ENCODE measurements at regions not wholly inside any gene's neighbourhood (a gene's known extent, or its start where the extent isn't known, plus 50 kb on each side); places are given as distances from the start of the nearest gene placed in this dataset.

DNA sequence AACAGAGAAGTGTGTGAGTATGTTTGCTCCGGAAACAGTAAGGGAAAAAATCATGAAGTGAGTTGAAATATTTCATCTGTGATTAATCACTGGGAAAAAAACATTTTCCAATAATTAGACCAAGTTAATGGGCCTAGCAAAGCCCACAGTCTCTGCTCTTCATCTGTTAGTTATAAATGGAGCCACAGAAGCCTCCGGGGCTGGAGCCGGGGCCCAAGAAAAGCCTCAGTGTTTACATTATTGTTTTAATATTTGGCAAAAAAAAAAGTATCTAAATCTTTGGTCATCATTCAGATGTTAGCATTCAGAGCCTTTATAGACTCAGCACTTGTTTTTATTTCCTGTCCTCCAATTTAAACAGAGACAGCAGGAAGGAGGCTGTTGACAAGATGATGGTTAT is 115.0 kb downstream of the UBE2U start:
- 100% methylated on average over 3 of the region's 3 CpGs for WGBS
- H2BK15ac ChIP-seq (ENCODE audit: low read depth, poor library complexity, severe bottlenecking): no peak overlapping the region
- no peak overlapping the region for H4K8ac ChIP-seq (ENCODE audit: low read length)
- no peak overlapping the region for H2BK120ac ChIP-seq (ENCODE audit: low read depth, low read length)
- H3K79me1 ChIP-seq (replicated peaks; ENCODE audit: low read length, poor library complexity, severe bottlenecking): no peaks in the 10 kb centered on the region
- no peak overlapping the region for H3K9ac ChIP-seq (ENCODE audit: low read length)
- no peak overlapping the region for H3K14ac ChIP-seq (ENCODE audit: low read length in 2 of 2)
- H3K27me3 ChIP-seq (ENCODE audit: control insufficient read depth in 1 of 2, insufficient read depth in 1 of 2, low read length in 2 of 2): peaks cover 0 to 11% of the 10 kb centered on the region in 2 experiments
- no peak overlapping the region for H2AK5ac ChIP-seq (ENCODE audit: low read length, severe bottlenecking)
- no peak overlapping the region for H4K91ac ChIP-seq (ENCODE audit: low read length)
- H2BK12ac ChIP-seq (ENCODE audit: low read length in 2 of 2): no peak overlapping the region
- H3K36me3 ChIP-seq (ENCODE audit: control insufficient read depth in 1 of 2, insufficient read depth in 2 of 2, low read depth in 1 of 2, low read length in 2 of 2): no peaks in the 10 kb centered on the region
- H3K23ac ChIP-seq (ENCODE audit: low read length in 2 of 2): no peak overlapping the region
- no peak for DNase-seq
- H2AFZ ChIP-seq (ENCODE audit: low read depth, low read length): no peak overlapping the region
- H3K9me3 ChIP-seq (ENCODE audit: control insufficient read depth, low read length): no peaks in the 10 kb centered on the region
- H2BK5ac ChIP-seq (ENCODE audit: low read depth, low read length, poor library complexity, severe bottlenecking): no peak overlapping the region
- H3K4me3 ChIP-seq (ENCODE audit: insufficient read depth in 1 of 2, low read depth in 1 of 2, low read length in 2 of 2): no peak overlapping the region
- H3K4me1 ChIP-seq (ENCODE audit: control insufficient read depth, insufficient read depth, low read depth, low read length): peaks cover 2% of the 10 kb centered on the region
- no peak overlapping the region for H3K4me2 ChIP-seq (ENCODE audit: low read length, poor library complexity, severe bottlenecking)
- no peak overlapping the region for H3K27ac ChIP-seq (ENCODE audit: low read length, poor library complexity, severe bottlenecking)
- no peak overlapping the region for H3K4ac ChIP-seq (ENCODE audit: low read depth in 1 of 2, low read length in 2 of 2)
- no peak overlapping the region for H3K18ac ChIP-seq (ENCODE audit: low read depth in 1 of 2, low read length in 2 of 2)

DNA sequence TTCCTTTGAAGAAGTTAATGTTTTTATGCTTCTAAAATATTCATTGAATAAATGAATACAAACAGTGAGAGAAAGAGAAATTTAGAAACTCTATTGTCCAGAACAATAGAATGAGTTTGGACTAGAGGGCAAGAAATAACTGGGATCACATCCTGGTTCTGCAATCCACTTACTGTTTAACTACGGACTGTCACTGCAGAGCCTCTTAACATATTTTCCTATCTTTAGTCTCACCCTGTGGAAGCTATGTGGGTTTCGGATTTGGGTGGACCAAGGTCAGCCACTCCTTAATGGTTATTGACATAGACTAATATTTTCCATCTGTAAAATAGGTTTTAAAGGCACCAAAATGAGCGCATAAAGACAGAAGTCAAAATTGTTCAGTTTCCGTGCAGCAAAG is 116.6 kb downstream of the UBE2U start:
- Histone ChIP-seq H3K23ac (ENCODE audit: low read length in 2 of 2) (no peak overlapping the region), H3K27me3 (ENCODE audit: control insufficient read depth in 1 of 2, insufficient read depth in 1 of 2, low read length in 2 of 2) (peaks cover 0 to 11% of the 10 kb centered on the region in 2 experiments), H4K91ac (ENCODE audit: low read length) (no peak overlapping the region), H3K9ac (ENCODE audit: low read length) (no peak overlapping the region), H3K36me3 (ENCODE audit: control insufficient read depth in 1 of 2, insufficient read depth in 2 of 2, low read depth in 1 of 2, low read length in 2 of 2) (no peaks in the 10 kb centered on the region), H2AK5ac (ENCODE audit: low read length, severe bottlenecking) (no peak overlapping the region), H4K8ac (ENCODE audit: low read length) (no peak overlapping the region), H3K79me1 (replicated peaks; ENCODE audit: low read length, poor library complexity, severe bottlenecking) (no peaks in the 10 kb centered on the region), H3K27ac (ENCODE audit: low read length, poor library complexity, severe bottlenecking) (no peak overlapping the region), H3K9me3 (ENCODE audit: control insufficient read depth, low read length) (no peaks in the 10 kb centered on the region), H3K4ac (ENCODE audit: low read depth in 1 of 2, low read length in 2 of 2) (no peak overlapping the region), H3K4me2 (ENCODE audit: low read length, poor library complexity, severe bottlenecking) (no peak overlapping the region), H2BK15ac (ENCODE audit: low read depth, poor library complexity, severe bottlenecking) (no peak overlapping the region), H2BK5ac (ENCODE audit: low read depth, low read length, poor library complexity, severe bottlenecking) (no peak overlapping the region), H3K4me1 (ENCODE audit: control insufficient read depth, insufficient read depth, low read depth, low read length) (peaks cover 2% of the 10 kb centered on the region), H3K4me3 (ENCODE audit: insufficient read depth in 1 of 2, low read depth in 1 of 2, low read length in 2 of 2) (no peak overlapping the region), H2BK120ac (ENCODE audit: low read depth, low read length) (no peak overlapping the region), H3K14ac (ENCODE audit: low read length in 2 of 2) (no peak overlapping the region), H2BK12ac (ENCODE audit: low read length in 2 of 2) (no peak overlapping the region), H2AFZ (ENCODE audit: low read depth, low read length) (no peak overlapping the region), H3K18ac (ENCODE audit: low read depth in 1 of 2, low read length in 2 of 2) (no peak overlapping the region)
- WGBS: 100% methylated on average over 2 of the region's 4 CpGs
- DNase-seq: no peak

DNA sequence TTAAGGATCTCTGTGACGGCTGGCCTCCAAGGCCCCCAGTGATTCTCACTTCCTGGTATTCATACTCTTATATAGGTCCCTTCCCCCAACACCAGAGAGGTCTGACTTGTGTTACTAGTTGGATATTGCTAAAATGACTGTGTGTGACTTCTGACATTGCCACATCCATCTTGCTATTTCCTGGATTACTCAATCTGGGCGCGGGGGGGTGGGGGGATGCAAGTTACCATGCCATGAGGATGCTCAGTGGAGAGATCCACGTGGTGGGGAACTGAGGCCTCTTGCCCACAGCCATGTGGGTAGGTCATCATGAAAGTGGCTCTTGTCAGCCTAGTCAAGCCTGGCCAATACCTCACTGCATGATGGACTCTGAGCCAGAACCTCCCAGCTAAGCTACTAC is 117.0 kb downstream of the UBE2U start:
- Histone ChIP-seq H2AFZ (ENCODE audit: low read depth, low read length) (no peak overlapping the region), H3K9me3 (ENCODE audit: control insufficient read depth, low read length) (no peaks in the 10 kb centered on the region), H2AK5ac (ENCODE audit: low read length, severe bottlenecking) (no peak overlapping the region), H3K79me1 (replicated peaks; ENCODE audit: low read length, poor library complexity, severe bottlenecking) (no peaks in the 10 kb centered on the region), H3K36me3 (ENCODE audit: control insufficient read depth in 1 of 2, insufficient read depth in 2 of 2, low read depth in 1 of 2, low read length in 2 of 2) (no peaks in the 10 kb centered on the region), H2BK5ac (ENCODE audit: low read depth, low read length, poor library complexity, severe bottlenecking) (no peak overlapping the region), H3K4me2 (ENCODE audit: low read length, poor library complexity, severe bottlenecking) (no peak overlapping the region), H2BK12ac (ENCODE audit: low read length in 2 of 2) (no peak overlapping the region), H3K4ac (ENCODE audit: low read depth in 1 of 2, low read length in 2 of 2) (no peak overlapping the region), H4K8ac (ENCODE audit: low read length) (no peak overlapping the region), H3K4me3 (ENCODE audit: insufficient read depth in 1 of 2, low read depth in 1 of 2, low read length in 2 of 2) (no peak overlapping the region), H3K9ac (ENCODE audit: low read length) (no peak overlapping the region), H2BK120ac (ENCODE audit: low read depth, low read length) (no peak overlapping the region), H2BK15ac (ENCODE audit: low read depth, poor library complexity, severe bottlenecking) (no peak overlapping the region), H3K18ac (ENCODE audit: low read depth in 1 of 2, low read length in 2 of 2) (no peak overlapping the region), H3K27me3 (ENCODE audit: control insufficient read depth in 1 of 2, insufficient read depth in 1 of 2, low read length in 2 of 2) (peaks cover 0 to 11% of the 10 kb centered on the region in 2 experiments), H4K91ac (ENCODE audit: low read length) (peak overlapping the region; percentile 71), H3K14ac (ENCODE audit: low read length in 2 of 2) (no peak overlapping the region), H3K27ac (ENCODE audit: low read length, poor library complexity, severe bottlenecking) (no peak overlapping the region), H3K4me1 (ENCODE audit: control insufficient read depth, insufficient read depth, low read depth, low read length) (peaks cover 2% of the 10 kb centered on the region), H3K23ac (ENCODE audit: low read length in 2 of 2) (no peak overlapping the region)
- peak; percentile 35 for DNase-seq
- WGBS: 31% methylated on average over 3 of the region's 4 CpGs

DNA sequence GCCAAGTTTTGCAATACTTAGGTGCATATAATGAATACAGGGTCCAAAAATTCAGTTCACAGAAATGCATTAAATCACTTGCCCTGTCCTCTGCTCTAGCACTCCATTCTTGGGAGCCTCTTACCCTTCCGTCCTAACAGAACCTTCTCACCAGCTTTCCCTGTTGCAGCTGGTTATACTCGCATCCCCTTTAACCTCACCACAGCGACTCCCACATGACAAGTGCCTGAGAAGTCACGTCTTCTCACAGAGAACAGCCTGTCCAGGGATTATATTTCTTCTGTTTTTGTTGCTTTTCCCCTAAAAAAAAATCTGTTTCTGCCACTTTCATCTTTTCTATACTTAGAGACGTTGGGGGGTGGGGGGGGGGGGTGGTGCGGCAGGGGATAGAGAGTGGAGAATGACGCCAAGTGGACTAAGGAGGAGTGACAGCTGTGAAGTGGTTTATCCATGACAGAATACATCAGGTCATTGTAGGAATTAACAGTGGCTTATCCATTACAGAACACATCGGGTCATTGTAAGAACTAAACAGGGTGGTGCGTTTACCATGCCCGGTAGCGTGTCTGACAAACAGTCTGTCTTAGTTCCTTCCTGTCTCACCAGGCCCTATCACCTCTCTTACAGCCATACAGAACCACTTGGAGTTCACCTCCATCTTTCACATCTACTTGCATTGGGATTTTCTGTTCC is 117.6 kb downstream of the UBE2U start:
- no peak overlapping the region for H3K4me3 ChIP-seq (ENCODE audit: insufficient read depth in 1 of 2, low read depth in 1 of 2, low read length in 2 of 2)
- H3K4me2 ChIP-seq (ENCODE audit: low read length, poor library complexity, severe bottlenecking): no peak overlapping the region
- H3K9me3 ChIP-seq (ENCODE audit: control insufficient read depth, low read length): no peaks in the 10 kb centered on the region
- peaks cover 4 to 7% of the 10 kb centered on the region in 2 experiments for H3K27me3 ChIP-seq (ENCODE audit: control insufficient read depth in 1 of 2, insufficient read depth in 1 of 2, low read length in 2 of 2)
- no peak overlapping the region for H4K8ac ChIP-seq (ENCODE audit: low read length)
- no peak overlapping the region for H2BK5ac ChIP-seq (ENCODE audit: low read depth, low read length, poor library complexity, severe bottlenecking)
- H2AFZ ChIP-seq (ENCODE audit: low read depth, low read length): no peak overlapping the region
- no peak overlapping the region for H3K23ac ChIP-seq (ENCODE audit: low read length in 2 of 2)
- H2BK12ac ChIP-seq (ENCODE audit: low read length in 2 of 2): no peak overlapping the region
- H2BK120ac ChIP-seq (ENCODE audit: low read depth, low read length): no peak overlapping the region
- no peak overlapping the region for H3K18ac ChIP-seq (ENCODE audit: low read depth in 1 of 2, low read length in 2 of 2)
- H3K4ac ChIP-seq (ENCODE audit: low read depth in 1 of 2, low read length in 2 of 2): no peak overlapping the region
- H3K4me1 ChIP-seq (ENCODE audit: control insufficient read depth, insufficient read depth, low read depth, low read length): peaks cover 2% of the 10 kb centered on the region
- no peaks in the 10 kb centered on the region for H3K36me3 ChIP-seq (ENCODE audit: control insufficient read depth in 1 of 2, insufficient read depth in 2 of 2, low read depth in 1 of 2, low read length in 2 of 2)
- H3K79me1 ChIP-seq (replicated peaks; ENCODE audit: low read length, poor library complexity, severe bottlenecking): no peaks in the 10 kb centered on the region
- no peak overlapping the region for H2AK5ac ChIP-seq (ENCODE audit: low read length, severe bottlenecking)
- WGBS: 91% methylated on average over 11 of the region's 11 CpGs
- H3K9ac ChIP-seq (ENCODE audit: low read length): no peak overlapping the region
- H4K91ac ChIP-seq (ENCODE audit: low read length): no peak overlapping the region
- H3K14ac ChIP-seq (ENCODE audit: low read length in 2 of 2): no peak overlapping the region
- H3K27ac ChIP-seq (ENCODE audit: low read length, poor library complexity, severe bottlenecking): no peak overlapping the region
- H2BK15ac ChIP-seq (ENCODE audit: low read depth, poor library complexity, severe bottlenecking): no peak overlapping the region
- DNase-seq: peak; percentile 8

Data from mesenchymal stem cell (in vitro differentiated cells and primary cell).